GM19328 (cell line): ENCODE measurements at regions not wholly inside any gene's neighbourhood (a gene's known extent, or its start where the extent isn't known, plus 50 kb on each side); places are given as distances from the start of the nearest gene placed in this dataset.

ENCODE experiments used
- ATAC-seq: cut with Tn5 transposase; IDR thresholded peaks from one replicate; pipeline ENCODE4 v1.9.1; 2021; ENCODE audit warnings: mild to moderate bottlenecking, moderate library complexity; ENCODE audit not compliant: unreplicated experiment

DNA sequence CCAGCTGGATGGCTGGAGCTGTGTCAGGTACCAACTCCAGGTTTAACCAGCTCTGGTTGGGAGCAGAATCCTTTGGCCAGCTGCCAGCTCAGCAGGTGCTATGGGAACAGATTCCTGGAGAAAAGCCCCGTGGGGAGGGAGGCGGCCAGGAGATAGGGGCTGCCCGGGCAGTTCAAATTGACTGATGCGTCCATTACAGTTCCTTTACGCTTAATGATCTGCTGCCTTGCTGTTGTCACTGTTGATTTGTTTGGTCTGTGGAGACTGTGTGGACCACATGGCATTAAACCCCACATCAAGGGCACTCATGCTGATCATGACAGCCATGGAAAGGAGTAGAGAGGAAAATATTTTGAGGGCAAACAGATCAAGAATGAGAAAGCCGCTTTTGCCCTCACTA, 200.0 kb downstream of the TSN start:
- no peak for ATAC-seq

DNA sequence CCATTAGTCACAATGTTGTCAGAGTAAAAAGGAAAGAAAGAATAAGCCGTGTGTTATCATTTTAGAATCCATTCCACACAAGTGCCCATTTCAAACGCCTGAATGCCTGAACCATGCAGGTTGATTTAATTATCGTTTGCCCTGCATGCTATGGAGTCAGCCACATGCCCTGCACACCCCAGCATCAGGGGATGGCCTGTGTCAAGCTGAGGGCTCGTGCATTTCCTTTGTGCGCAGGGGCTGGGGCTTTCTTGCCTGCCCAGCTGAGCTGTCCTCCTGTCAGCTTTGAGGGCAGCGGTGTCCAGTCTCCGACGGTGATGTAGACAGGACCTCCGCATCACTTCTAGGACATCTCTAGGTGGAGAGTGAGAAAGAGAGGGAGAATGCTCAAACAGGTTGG, 200.4 kb downstream of the TSN start:
- ATAC-seq: no peak

DNA sequence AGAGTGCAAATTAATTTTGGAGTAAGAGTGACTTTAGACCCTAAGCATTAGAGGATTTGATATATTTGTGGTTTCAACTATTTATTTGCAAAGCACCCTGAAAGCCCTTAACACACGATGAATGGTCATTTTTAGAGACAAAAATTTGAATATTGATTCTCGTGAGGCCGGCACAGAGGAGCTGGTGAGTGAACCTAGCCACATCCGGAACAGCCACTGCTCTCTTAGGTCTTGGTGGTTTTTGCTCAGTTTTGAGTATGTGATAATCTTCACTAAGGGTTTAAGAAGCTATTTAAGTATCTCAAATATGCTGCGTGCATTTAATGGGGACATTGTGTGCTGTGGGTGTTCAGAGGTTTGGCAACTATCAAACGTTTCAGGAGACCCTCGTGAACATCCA, 204.8 kb downstream of the TSN start:
- ATAC-seq: peak; percentile 86

DNA sequence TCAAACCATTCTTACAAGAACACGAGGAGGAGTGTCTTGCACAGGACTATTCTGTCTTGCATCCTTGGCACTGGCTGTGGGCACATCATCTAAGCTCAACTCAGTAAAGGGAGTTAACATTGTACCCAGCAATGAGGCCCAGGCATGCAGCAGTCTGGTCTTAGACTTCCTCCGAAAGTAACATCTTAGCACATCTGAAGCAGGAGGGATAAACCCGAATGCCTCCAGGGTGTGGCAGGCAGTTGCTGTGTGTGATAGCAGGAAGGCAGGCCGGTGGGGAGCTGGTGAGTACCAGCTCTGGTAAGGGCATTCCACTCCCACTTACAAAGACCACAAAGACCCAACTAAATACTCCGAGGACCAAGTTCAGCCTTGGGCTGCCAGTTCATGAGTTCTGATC, 206.3 kb downstream of the TSN start:
- ATAC-seq: no peak

DNA sequence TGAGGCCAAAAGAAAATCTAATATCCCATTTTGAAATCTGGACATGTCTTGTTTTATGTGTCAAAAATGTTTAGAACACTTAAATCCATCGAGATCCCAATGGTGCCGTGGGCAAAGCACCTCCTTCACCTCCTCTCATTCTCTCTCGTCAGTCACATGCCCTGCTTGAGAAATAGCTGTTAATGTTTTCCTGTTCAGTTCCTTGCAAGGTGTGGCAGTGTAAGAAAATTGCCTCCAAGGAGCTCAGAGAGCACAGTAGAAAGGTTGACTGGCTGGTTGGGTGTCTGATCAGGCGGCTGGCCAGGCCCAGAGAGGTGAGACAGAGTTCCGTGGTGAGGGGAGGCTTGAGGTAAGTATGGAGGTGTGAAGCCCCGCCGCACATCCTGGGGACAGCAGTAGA, 210.2 kb downstream of the TSN start:
- no peak for ATAC-seq

DNA sequence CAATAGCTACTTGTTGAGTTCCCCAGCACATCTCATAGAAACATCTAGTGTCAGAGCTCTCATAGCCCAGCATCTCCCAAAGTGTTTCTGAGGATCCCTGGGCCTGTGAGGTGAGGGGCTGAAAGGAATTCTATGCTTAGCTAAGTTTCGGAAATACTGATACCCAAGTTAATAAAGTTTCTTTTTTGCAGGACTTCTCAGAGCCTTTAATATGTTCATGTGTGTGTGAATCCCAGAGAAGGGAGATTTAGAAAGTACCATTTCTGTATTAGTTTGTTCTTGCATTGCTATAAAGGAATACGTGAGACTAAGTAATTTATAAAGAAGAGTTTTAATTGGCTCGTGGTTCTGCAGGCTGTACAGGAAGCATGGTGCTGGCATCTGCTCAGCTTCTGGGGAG, 211.2 kb downstream of the TSN start:
- ATAC-seq: no peak

DNA sequence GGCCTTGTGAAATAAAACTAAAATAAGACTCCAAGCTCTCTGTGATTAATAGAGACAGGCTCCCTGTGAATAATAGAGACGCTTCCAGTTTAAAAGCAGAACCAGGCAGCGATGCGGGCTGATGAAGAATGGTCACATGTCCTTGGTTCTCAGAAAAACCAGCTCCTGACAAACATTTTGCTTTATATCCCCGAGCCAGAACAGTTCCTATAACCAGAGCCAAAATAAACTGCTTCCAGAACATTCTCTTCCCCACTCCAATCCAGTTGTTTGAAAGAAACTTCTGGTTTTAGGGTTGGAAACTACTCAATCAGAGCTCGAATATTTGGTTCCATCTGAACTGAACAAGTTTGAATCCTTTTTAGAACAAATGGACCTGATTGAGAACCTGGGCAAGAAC, 213.7 kb downstream of the TSN start:
- ATAC-seq: no peak

DNA sequence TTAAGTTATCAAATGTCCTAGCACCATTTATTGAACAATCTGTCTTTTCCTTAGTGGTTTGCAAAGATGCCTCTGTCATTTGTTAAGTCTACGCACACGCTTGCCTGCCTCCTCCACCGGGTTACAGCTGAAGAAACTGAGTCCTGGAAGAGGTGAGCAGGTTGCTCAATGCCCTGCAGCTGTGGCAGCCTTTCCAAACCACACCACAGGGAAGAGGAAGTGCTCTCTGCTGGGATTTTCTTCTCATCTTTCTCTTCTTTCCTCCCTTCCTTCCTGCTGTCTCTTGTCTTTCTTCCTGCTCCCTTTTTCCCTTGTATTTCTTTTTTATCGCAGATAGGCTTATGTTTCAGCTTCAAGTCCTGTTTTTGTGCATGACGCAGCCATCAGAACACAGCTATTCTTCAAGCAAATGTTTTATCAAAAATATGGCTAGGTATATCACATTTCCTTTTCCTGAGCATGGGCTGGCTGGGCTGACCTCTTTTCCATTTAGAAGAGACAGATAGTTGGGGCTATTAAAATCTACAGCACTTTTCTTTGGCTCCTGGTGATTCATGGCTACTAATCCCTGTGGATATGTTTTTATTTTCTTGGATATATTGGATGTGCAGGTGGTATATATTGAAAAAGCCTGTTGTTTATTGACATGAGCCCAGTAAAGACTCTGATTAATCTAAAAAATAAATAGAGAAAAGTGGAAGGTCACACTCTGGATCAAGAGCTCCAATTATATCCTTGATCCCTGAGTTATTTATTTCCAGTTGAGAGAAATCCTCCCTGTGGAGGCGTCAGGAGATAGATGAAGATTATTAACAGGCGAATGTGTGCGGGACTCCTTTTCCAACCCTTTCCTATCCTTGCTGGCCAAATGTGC, 214.6 kb downstream of the TSN start:
- ATAC-seq: no peak

DNA sequence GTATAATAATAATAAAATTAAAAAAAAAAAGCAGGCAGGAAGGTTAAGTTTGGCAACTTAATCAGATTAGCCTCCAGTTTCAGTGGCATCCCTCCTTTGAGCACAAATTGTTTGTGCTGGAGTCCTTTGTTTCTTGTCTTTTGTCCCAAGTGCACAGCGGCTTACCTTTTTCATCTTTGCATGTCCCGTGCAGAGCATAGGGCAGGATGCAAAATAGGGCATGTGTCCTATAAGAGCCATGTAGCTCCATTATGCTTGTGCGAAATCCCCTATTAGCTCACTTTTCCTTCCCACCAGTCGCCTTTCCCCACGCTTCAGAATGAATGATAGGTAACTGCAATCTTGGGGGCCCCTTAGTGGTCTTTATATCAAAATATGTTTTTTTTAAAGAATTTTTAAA, 216.8 kb downstream of the TSN start:
- ATAC-seq: no peak

DNA sequence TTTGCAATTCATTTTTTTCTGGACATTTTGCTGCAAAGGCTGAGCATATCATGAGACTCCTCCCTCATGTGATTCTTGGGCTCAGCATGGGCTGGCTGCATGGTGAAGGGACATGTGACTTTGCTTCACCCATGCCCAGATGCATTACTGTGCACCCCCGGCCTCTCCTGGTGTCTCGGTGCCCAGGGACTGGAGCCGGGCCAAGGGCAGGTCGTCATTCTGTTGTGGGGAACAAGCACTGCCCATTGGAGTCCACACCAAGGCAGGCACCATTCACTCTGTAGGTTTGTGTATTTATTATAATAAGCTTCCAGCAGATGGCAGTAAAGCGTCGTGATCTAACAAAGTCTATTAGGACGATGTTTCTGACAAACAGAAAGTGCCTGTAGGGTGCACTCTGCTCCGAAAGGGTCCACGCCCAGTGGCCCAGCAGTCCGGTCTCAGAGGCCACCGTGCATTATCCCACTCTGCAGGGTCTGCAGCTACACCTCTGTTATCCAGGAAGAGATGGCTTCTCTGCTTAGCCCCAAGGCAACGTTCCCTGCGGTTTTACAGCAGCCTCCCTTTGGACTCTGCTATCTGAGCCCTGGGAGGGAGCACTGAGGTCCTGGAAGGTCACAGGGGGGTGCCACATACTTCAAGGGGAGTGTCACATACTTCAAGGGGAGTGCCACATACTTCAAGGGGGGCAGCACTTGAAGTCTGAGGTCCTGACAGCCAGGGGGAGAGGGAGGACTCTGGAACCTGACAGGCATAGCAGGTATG, 219.6 kb downstream of the TSN start:
- ATAC-seq: peak; percentile 93

DNA sequence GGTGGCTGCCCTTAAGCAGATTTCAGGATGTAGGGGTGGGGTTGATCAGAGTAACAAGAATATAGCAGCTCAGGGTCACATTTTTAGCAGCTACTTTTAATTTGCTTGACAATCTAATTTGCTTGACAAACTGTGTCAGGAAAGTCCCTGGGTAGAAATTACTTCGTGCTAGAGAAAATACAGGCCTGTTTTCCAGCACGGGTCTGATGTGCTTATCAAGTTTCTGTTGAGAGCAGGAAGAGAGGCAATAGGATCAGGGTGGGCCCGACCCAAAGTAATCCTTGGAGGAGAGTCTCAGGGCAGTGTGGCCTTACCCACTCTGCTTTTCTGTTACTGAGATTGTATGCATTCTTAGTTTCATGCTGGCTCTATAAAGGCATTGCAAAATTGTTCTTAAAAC, 221.5 kb downstream of the TSN start:
- no peak for ATAC-seq

DNA sequence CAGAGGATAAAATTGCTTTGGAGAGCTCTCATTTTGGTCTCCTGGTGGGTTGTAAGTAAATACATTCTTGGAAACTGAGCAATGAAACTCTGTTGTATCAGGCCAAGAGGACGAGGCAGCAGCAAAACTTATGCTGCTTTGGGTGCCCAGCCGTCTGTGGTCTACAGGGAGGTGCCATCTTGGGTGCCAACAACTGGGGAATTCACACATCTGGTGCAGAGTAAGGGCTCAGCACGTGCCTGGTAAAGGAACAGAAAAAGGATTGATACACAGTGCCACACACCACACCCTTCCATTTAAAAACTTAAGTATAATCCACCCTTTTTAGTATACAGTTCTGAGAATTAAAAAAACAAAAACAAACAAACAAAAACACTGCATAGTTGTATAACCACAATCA, 221.9 kb downstream of the TSN start:
- no peak for ATAC-seq

DNA sequence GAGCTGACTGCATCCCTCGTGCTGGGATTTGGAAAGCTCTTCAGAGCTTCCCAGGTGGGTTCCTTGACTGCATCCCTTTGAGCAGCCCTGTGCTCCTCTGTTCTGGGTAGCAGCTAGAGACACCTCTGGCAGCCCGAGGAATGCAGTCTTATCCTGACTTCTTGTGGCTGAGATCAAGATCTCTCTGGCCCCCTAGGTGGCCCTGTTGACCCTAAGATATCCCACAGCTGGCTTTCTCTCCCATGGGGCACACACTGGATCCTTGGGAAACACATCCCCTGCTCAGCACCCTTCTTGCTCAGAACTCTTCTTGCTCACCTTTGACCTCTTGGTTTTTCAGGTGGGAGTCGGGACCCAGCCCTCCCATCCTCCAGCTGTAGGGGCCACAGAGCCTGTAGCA, 237.2 kb downstream of the TSN start:
- ATAC-seq: no peak

DNA sequence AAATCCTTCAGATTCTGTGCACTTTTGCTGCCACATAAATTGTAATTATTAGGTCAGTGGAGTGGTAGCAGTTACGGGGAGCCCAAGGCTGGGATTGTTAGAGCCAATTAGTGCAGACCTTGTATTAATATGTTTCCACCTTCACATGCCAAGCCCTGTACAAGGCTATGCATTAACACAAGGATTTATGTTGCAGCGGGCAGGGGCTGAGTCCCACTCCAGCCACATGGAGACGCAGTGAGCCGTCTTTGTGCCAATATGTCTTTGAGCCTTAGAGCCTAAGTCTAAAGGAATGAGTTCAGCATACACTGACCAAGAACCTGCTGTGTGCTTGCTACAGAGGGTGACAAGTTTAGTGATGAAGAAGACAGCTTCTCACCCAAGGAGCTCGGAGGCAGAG, 238.2 kb downstream of the TSN start:
- ATAC-seq: no peak

DNA sequence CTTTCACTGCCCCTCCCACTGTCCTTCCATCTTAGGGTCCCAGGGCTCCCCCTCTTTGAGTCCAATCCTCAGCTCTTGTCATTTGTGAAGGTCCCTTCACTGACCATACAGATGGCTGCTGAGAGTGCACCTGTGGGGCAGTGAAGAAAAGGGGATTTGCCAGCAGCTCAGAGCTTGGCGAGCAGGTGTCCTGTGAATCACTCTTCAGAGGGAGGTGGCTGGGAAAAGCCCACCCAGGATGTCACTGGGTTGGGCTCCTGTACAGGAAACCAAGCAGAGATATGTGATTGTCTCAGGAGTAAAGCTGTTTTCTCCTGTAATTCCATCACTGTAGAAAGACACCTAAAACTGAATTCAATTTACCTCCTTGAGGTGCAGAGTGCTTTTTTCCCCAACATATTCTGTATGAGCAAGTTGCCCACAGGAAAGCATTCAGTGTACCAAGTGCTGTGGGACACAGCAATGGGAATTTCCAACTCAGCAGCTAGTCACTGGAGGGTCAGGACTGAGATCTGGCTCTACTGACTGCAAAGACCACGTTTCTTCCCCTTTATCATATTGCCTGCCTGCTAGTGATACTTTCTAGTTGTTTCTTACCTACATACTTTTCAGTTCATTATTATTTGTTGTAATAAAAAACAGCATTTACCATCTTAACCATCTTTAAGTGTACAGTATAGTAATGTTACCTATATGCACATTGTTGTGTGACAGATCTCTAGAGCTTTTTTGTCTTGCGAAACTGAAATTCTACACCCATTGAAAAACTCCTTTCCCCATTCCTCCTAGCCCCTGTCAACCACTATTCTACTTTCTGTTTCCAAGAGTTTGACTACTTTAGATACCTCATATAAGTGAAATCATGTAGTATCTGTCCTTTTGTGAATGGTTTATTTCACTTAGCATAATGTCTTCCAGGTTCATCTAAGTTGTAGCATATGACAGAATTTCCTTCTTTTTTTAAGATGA, 239.1 kb downstream of the TSN start:
- ATAC-seq: no peak

DNA sequence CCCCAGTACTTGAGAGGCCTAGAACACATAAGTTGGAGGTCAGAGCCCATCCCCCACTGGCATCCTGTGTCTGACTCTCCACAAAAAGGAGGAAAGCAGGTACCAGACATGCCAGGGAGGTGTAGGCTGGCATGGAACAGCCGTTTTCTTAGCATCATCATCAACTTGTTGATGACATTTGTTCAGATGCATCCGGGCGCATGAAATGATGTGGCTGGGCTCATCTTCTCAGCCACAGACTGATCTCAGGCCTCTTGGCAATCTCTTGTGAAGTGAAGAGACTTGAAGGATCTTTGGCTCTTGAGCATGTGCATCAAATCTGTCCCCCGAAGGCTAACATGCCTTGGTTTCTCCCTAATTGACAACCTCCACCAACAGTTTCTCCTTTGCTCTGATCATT, 243.3 kb downstream of the TSN start:
- no peak for ATAC-seq

DNA sequence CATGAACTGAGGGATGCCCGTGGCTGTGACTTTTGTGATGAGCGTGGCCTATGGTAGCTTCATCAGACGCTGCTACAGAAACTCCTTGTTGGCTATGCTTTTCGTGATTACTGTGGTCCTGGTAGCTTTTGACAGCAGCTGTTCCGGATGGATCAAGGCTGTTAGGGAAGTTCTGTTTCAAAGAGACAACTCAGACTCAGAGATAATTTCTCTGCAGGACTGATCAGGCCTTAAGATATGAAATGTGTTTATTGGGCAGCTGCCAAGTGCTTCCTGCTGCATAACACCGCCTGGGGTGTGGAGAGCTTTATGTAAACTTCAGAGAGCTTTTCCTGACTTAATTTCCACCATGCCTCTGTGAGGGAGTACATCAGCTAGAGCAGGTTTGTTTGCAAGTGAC, 243.8 kb downstream of the TSN start:
- no peak for ATAC-seq

DNA sequence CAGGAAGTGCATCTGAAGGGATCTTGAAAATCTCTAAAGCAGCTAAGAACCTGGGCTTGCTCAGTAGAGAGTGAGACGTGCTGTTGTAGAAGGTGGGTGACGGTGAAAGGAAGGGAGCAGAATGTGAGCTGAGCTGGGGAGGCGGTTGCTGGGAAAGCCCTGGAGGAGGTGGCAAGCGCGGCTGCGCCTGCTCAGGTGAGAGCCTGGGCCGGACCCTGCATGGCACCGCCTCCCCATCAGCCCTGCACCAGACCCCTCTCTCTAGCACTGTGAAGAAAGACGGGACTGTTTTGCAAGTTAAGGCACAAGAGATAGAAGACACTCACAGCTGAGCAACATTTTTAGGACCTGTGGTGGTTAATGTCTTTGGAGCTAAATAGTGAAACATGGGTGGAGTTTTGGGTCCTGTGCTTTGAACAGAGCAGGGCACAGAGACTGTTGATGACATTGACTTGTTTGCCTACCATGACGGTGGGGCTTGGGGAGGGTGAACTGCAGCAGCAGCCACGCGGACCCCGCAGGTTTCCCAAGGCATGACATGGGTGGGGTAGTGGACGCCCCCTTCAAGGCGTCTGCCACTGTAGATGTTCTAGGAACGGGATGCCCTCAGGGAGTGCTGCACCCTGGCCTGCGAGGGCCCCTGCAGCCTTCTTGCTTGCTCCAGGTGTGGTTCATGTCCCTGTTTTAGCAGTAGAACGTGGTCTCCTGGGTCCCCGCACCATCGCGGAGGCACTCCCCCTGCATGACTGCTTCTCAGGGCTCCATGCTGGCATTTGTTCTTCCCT, 245.3 kb downstream of the TSN start:
- ATAC-seq: no peak

DNA sequence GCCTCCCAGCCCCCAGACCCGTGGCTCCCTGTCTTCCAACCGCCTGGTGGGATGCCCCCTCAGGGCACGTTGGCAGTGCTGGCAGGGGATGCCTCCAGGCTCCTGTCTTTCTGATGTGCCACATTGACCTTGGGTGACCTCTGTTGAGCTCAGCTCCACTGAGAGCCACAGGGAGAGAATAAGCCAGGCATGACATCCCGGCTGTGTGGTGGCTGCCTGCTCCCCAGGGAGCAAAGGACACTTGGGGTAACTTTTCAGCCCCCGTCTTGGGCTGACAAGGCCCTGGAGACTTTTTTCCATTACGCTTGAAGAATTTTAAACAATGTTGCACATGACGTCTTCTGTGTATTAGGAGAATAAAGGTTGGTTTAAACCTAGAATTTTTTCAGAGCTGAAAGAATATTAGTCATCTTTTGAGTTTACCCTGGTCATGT, 246.0 kb downstream of the TSN start:
- no peak for ATAC-seq

DNA sequence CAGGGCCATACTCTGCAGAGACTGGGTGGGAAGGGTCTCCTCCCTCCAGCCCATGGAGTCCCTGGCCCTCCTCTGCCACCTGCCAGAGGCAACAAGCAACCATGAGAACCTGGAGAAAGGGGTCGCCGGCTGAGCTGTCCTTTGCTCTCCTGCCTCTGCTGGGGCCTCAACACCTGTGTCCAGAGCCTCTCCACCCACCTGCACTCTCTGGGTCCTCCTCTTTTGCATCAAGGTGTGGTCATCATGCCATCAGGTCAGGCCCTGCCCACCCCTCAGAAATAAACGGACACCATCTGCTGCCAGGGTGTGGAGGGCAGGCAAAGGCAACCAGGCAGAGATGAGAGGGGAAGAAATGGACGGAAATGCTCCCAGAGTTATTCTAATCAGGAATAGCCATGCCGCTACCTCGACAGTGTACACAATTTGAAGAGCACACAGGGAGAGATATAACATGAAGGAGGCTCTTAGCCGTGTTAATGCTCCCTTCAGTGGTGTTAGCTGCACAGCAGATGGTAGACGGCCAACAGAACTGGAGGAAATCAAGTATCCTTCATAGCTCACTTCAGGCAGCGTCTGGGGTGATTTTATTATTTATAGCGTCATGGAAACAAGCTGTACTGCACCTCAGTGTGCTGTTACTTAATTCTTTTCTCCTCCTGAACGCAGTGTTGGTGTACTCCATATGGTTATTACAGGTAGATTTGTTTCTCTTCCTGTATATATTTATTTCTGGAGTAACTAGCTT, 247.9 kb downstream of the TSN start:
- ATAC-seq: no peak
